K562 (cell line): ENCODE measurements at regions not wholly inside any gene's neighbourhood (a gene's known extent, or its start where the extent isn't known, plus 50 kb on each side); places are given as distances from the start of the nearest gene placed in this dataset.

Source experiments
- NONO ChIP-seq, 2 experiments: fragments of 200-400 bp in 1 of 2; fragments of 450-650 bp in 1 of 2; formaldehyde crosslinking in 1 of 2; IDR thresholded peaks; 2 replicates each; pipeline ENCODE4 v1.6.1; 2017; ENCODE audit warnings: low read depth in 2 of 2, mild to moderate bottlenecking in 2 of 2, moderate library complexity in 2 of 2, low read length in 1 of 2
- SNRNP70 ChIP-seq: fragments of 200-400 bp; formaldehyde crosslinking; optimal IDR thresholded peaks from 2 replicates; pipeline ENCODE3; 2017; ENCODE audit warnings: low read depth, low read length
- TF ChIP-seq, protein P1 (sequence below): sonication (generic); formaldehyde crosslinking; IDR thresholded peaks from 2 replicates; pipeline ENCODE4 v1.9.0; 2022; ENCODE audit warnings: mild to moderate bottlenecking, missing genetic modification reagents

DNA sequence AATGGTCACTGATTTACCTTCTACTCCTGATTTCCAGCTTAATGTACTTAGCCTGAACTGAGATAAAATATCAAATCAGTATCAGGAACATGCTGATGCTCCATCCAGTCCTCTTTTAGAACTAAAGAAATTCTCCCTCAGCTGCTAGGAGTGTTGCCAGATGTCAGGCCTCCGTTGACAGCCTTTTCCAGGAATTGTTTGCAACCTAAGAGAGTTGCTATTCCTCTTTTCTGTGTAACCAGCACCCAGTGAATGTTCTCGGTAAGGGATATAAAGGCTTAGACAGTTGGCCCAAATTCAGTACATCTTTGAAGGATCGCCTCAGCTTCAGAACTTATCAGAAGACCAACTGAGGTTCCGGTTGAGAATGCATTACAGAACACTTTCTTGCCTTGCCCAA, 559.0 kb downstream of the PCDH17 start:
- TF ChIP-seq SNRNP70 (no peak), NONO (IDR thresholded peaks at IDR 0.05; ENCODE audit: low read depth in 2 of 2, low read length in 1 of 2) (no peak)
- TF ChIP-seq, protein P1, sequence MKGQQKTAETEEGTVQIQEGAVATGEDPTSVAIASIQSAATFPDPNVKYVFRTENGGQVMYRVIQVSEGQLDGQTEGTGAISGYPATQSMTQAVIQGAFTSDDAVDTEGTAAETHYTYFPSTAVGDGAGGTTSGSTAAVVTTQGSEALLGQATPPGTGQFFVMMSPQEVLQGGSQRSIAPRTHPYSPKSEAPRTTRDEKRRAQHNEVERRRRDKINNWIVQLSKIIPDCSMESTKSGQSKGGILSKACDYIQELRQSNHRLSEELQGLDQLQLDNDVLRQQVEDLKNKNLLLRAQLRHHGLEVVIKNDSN (CRISPR knock-in tag), result no peak
